Activated T-helper 1 cell treated with Interleukin-2 at 50 U/mL for 16 hours (primary cell): ENCODE measurements at regions not wholly inside any gene's neighbourhood (a gene's known extent, or its start where the extent isn't known, plus 50 kb on each side); places are given as distances from the start of the nearest gene placed in this dataset.
"Not testable (repeated sequence)": the region's sequence is repeated elsewhere in the genome, so short reads cannot be mapped to it uniquely, and the experiment has no call there.

ENCODE experiments used
- DNase-seq: peaks from one replicate; pipeline ENCODE4 v3.0.0-alpha.2; 2020; ENCODE audit warnings: low read depth

DNA sequence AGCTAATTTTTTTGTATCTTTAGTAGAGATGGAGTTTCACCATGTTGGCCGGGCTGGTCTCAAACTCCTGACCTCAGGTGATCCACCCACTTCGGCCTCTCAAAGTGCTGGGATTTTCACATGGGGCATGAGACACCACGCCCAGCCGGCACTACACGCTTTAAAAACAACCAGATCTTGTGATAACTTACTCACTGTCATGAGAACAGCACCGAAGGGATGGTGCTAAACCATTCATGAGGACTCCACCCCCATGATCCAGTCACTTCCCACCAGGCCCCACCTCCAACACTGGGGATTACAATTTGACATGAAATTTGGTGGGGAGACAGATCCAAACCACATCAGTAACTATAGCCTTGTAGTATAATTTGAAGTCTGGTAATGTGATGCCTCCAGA is 67.4 kb upstream of the ZNF169 start:
- not testable (repeated sequence) for DNase-seq

DNA sequence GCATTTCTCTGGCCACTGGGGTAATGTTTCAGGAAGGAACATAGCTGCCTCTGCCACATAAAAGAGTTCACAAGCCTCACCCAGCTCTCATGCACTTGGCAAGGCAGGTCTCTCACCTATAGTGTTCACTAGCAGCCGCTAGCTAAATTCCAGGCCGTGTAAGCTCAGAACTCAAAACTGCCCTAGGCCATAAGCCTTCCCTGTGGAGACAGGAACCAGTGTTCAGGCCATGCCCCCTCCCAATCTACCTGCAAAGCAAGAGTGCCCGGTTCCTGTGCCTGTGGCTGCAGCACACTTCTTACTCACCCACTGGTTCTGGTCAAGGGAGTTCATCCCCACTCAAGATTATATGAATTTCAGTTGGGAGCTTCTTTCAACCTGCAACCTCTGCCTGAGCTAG is 60.7 kb upstream of the ZNF169 start:
- no peak for DNase-seq

DNA sequence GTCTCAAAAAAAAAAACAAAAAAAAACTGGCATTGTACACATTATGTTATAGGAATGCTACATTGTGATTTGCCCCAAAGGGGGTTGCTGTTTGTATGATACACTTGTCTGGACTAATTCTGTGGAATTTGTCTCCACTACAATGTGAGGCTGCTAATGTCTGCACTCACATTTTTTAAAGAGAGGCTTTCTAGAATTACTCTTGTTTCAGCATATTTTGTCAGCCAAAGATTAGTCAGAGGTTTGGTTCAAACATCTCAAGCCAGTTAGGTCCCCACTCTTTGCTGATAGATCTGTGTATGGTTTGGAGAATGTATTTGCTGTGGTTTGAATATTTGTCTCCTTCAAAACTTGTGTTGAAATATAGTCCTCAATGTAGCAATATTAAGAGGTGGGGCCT is 59.3 kb upstream of the ZNF169 start:
- no peak for DNase-seq

DNA sequence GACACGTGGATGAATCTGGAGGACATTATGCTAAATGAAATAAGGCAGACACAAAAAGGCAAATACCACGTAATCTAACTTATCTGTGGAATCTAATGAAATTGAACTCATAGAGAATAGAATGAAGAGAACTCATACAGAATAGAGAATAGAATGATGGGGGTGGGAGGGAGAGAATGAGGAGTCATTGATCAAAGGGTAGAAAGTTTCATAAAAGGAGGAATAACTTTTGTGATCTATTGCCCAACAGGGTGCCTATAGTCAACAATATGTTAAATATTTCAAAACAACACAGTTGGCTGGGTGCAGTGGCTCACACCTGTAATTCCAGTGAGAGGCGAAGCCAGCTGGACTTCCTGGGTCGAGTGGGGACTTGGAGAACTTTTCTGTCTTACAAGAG is 54.9 kb upstream of the ZNF169 start:
- no peak for DNase-seq

DNA sequence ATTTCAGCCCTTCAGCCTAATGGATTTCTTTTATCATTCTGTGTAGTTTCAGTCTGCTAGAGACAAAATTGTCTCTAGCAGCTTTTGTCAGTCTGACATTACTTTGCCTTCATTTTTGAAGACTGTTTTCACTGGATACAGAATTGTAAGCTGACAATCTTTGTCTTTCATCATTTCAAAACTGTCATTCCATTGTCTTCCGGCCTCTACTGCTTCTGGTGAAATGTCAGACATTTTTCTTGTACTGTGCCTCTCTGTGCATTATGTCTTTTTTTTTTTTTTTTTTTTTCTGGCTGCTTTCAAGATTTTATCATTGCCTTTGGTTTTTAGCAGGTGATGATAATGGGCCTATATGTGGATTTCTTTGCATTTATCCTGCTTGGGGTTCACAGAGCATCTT is 51.3 kb upstream of the ZNF169 start:
- DNase-seq, result no peak
